GM18867 (cell line): ENCODE measurements at regions not wholly inside any gene's neighbourhood (a gene's known extent, or its start where the extent isn't known, plus 50 kb on each side); places are given as distances from the start of the nearest gene placed in this dataset.

Source experiments
- ATAC-seq: cut with Tn5 transposase; IDR thresholded peaks from one replicate; pipeline ENCODE4 v1.9.1; 2021; ENCODE audit warnings: mild to moderate bottlenecking, moderate library complexity; ENCODE audit not compliant: unreplicated experiment

DNA sequence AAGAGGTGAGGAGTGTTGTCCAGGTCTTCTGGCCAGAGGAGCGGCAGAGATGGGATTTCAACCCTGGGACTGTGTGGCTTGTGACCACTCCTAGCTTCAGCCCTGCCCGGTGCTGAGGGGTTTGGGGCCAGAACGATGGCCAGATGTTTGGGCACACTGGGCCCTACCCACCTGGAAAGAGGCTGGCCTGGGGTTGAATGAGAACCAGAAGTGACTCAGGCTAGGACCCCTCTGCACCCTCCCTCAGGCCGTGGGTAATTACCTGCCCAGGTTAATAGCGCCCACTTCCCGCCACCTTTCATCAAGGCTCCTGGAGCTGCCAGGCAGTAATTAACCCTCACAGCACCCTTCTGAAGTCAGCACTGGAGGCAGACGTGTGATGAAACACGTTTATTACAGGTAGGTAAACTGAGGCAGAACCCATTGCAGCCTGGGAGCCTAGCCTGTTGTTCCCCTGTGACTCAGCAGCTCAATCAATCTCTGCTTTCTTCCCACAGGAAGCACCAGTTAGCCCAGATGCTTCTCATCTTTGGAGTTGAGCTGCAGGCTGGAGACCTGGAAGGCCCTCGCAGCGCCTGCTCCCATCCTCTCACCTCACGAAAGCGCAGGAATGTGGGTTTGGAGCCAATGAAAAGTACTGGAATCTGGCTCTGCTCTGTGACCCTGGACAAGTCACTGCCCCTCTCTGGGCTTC is 120.8 kb downstream of the CEBPB start:
- ATAC-seq: no peak

- ATAC-seq: no peak
Measured at GRCh38 chr20:50312002-50312681, 121.5 kb downstream of the CEBPB start.

DNA sequence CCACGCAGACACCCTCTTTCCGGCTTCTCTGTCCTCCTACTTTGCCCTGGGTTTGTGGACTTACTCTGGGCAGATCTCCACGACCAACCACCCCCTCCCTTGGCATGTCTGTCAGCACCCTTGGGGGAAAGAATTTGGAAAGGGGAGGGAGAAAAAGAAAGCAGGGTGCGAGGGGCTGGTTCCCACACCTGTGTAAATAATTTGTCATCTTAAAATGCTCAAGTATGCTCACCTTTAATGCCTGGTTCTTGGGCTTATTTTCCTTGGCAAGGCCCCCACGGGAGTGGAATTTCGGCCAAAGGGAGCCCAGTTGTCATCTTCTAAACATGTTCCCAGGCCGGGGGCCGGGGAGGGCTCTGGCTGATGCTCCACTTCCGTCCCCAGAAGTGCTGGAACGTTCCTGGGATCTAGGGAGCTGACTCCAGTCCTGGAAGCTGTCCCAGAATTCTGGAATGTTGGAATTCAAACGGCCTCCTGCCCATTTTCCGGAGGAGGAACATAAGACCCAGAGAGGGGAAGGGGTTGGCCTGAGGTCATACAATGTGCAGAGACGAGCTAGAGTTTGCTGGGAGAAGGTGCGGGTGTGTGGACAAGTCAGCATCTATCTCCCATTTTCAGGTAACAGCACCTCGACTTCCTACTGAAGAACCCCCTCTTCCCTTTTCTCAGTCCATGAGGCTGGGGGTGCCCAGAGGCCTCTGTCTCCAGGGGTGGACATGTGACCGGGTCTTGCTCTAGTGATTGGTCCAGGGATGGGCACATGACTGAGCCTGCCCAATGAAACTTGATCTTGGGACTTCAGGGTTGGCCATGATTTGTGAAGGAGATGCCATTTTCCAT is 122.3 kb downstream of the CEBPB start:
- ATAC-seq: no peak

GRCh38 chr20:50313522-50313820 is 122.8 kb downstream of the CEBPB start:
- no peak for ATAC-seq

GRCh38 chr20:50313827-50314677 is 123.4 kb downstream of the CEBPB start:
- ATAC-seq: no peak

- no peak for ATAC-seq
Measured at GRCh38 chr20:50314678-50315335, 124.2 kb downstream of the CEBPB start.

DNA sequence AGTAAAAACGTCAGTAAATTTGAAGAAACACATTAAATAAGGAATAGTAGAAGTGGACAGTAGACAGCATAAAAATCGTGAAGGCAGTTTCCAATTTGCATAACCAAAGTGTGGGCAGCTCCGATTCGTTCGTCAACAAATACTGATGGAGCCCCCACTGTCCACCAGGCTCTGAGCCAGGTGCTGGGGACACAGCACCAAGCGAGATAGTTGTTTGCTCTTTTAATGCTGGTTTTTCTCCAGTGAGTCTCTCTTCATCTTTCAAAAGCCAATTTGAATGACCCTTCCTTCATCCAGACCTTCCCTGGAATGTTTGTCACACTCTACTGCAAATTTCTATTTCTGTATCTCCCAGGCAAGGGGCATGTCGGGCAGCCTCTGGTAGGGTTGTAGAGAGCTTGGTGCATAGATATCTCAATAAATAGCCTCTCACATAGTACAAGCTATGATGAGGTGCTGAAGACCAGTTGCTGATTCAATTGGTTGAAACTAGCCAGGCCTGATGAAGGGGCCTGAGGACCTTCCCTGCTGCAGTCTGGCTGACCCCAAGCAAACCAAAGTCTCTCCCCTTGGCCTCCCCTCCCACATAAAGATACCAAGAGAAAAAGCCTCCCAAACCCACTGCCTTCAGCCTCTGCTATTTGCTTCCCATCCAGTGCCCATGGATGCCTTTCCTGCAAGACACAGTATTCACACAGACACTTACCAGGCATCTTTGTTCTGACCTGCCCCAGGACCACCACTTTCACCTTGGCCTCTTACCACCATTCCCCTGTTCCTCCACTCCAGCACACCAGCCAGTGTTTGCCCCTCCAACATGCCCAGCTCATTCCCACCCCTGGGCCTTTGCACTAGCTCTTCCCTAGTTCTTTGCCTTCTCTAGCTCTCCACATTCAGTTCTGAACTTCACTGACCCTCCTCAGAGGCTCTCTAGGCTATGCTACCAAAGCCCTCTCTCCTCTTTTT is 125.2 kb downstream of the CEBPB start:
- no peak for ATAC-seq

DNA sequence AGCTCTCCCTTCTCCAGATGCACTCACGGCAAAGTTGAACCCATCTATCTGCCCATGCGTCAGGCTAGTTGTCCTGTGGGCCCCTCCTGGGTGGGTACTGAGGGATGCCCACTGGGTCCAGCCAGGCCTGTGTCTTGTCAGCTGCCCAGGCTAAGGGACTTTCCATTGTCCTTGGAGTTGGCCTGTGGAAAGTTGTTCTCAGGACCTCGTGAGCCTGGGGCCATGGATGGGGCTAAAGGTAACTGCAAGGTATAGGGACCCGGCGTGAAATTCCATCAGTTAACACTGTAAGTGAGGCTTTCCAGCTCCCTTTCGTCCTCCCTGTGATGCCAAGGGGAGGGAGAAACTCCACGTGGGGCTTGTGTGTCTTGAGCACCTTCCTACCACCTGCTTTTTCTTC is 126.5 kb downstream of the CEBPB start:
- ATAC-seq: no peak

DNA sequence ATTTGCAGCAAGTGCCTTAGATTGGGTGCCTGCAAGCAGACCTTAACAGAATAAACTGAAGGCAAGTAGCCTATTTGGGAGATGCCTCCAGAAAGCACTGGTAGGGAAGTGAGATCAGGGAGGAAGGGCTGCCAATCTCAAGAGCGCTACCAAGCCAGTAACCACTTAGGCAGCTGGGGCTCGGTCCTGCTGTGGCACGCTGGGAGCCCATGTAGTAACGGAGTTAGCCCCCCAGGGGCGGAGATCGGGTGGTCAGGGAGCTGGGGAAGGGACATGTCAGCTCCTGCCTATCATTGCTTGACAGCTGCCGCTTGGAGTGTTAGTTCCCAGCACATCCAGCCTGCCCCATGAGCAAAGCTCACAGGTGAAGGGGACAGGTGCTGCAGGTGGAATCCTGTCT is 127.0 kb downstream of the CEBPB start:
- no peak for ATAC-seq

- ATAC-seq: no peak
Measured at GRCh38 chr20:50318710-50319109, 128.1 kb downstream of the CEBPB start.

- ATAC-seq: no peak
Measured at GRCh38 chr20:50320005-50320900, 129.6 kb downstream of the CEBPB start.

- no peak for ATAC-seq
Measured at GRCh38 chr20:50320901-50321796, 130.5 kb downstream of the CEBPB start.

GRCh38 chr20:50321797-50322480 is 131.3 kb downstream of the CEBPB start:
- no peak for ATAC-seq

GRCh38 chr20:50322703-50323131 is 132.1 kb downstream of the CEBPB start:
- no peak for ATAC-seq

DNA sequence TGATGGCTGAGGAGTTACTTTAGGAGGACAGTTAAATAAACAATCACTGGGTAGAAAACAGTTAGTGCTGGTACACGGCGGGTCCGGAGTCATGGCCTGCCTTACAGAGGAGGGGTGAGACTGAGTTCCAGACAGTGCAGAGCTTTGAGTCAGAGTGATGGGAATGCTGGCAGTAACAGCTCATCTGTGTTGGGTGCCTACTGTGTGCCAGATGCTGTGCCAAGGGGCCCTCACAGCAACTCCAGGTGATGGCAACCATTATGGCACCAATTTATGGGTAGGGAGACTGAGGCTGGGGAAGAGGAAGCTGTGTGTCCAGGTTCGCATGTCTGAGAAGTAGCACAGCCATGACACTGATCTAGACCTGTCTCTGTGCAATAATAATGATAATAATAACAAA is 132.6 kb downstream of the CEBPB start:
- ATAC-seq: no peak
